Endothelial cell (in vitro differentiated cells): ENCODE measurements at regions not wholly inside any gene's neighbourhood (a gene's known extent, or its start where the extent isn't known, plus 50 kb on each side); places are given as distances from the start of the nearest gene placed in this dataset.

Source experiments
- DNase-seq: peaks from one replicate; pipeline ENCODE4 v3.0.0; 2021; ENCODE audit warnings: low spot score
- H3K27ac Mint-ChIP-seq: one replicate; pipeline ENCODE4 v1.8.0; 2021; ENCODE audit warnings: mixed read lengths, inconsistent platforms; ENCODE audit not compliant: unreplicated experiment
- H3K27me3 Mint-ChIP-seq: one replicate; pipeline ENCODE4 v1.8.0; 2021; ENCODE audit warnings: mild to moderate bottlenecking, moderate library complexity, mixed read lengths, inconsistent platforms; ENCODE audit not compliant: unreplicated experiment
- H3K36me3 Mint-ChIP-seq: one replicate; pipeline ENCODE4 v1.8.0; 2021; ENCODE audit warnings: mild to moderate bottlenecking, low read depth, mixed read lengths, inconsistent platforms; ENCODE audit not compliant: unreplicated experiment
- H3K4me1 Mint-ChIP-seq: one replicate; pipeline ENCODE4 v1.8.0; 2021; ENCODE audit warnings: mild to moderate bottlenecking, mixed read lengths, inconsistent platforms; ENCODE audit not compliant: unreplicated experiment
- H3K4me3 Mint-ChIP-seq: one replicate; pipeline ENCODE4 v1.8.0; 2021; ENCODE audit warnings: mild to moderate bottlenecking, mixed read lengths, inconsistent platforms; ENCODE audit not compliant: unreplicated experiment
- H3K9me3 Mint-ChIP-seq: one replicate; pipeline ENCODE4 v1.8.0; 2021; ENCODE audit warnings: mixed read lengths, inconsistent platforms; ENCODE audit not compliant: unreplicated experiment
- CTCF ChIP-seq: fragments of 200-600 bp; sonication (generic); IDR thresholded peaks from one replicate; pipeline ENCODE4 v1.5.0; 2021; ENCODE audit warnings: antibody characterized with exemption; ENCODE audit not compliant: unreplicated experiment

- Mint-ChIP-seq H3K9me3 (no peaks in the 10 kb centered on the region), H3K27ac (no peak overlapping the region), H3K4me1 (no peaks in the 10 kb centered on the region), H3K4me3 (no peak overlapping the region), H3K27me3 (peaks cover 3% of the 10 kb centered on the region), H3K36me3 (no peaks in the 10 kb centered on the region)
- no peak for DNase-seq
- no peak for TF ChIP-seq CTCF
These were observed 107.1 kb downstream of the GLI2 start for GRCh38 chr2:120842456-120843439.

- Mint-ChIP-seq H3K4me3 (no peak overlapping the region), H3K4me1 (no peaks in the 10 kb centered on the region), H3K36me3 (no peaks in the 10 kb centered on the region), H3K27me3 (peaks cover 3% of the 10 kb centered on the region), H3K9me3 (no peaks in the 10 kb centered on the region), H3K27ac (no peak overlapping the region)
- no peak for DNase-seq
- no peak for TF ChIP-seq CTCF
These were observed 108.5 kb downstream of the GLI2 start for GRCh38 chr2:120844070-120844738.

DNA sequence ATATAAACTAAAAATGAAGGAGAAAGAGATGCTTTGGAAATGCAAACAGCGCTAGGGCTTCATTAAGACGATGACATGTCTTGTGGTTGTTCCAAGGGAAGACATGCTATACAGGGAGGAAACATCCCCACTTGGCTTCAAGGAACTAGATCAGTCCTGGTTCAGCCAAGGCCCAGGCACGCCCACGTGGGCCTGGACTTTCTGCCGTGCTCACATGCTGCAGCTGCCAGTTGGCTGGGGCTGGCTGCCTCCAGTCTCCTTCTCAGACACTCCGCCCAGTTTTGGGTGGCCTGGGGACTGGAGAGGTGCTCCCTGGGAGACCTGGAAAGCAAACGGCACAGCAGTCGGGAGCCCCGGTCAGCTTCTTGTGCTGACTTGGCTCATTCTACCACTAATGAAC is 109.6 kb downstream of the GLI2 start:
- no peaks in the 10 kb centered on the region for H3K4me1 Mint-ChIP-seq
- TF ChIP-seq CTCF: no peak
- H3K27me3 Mint-ChIP-seq: peaks cover 3% of the 10 kb centered on the region
- H3K36me3 Mint-ChIP-seq: no peaks in the 10 kb centered on the region
- H3K4me3 Mint-ChIP-seq: no peak overlapping the region
- no peak for DNase-seq
- H3K27ac Mint-ChIP-seq: no peak overlapping the region
- H3K9me3 Mint-ChIP-seq: no peaks in the 10 kb centered on the region

DNA sequence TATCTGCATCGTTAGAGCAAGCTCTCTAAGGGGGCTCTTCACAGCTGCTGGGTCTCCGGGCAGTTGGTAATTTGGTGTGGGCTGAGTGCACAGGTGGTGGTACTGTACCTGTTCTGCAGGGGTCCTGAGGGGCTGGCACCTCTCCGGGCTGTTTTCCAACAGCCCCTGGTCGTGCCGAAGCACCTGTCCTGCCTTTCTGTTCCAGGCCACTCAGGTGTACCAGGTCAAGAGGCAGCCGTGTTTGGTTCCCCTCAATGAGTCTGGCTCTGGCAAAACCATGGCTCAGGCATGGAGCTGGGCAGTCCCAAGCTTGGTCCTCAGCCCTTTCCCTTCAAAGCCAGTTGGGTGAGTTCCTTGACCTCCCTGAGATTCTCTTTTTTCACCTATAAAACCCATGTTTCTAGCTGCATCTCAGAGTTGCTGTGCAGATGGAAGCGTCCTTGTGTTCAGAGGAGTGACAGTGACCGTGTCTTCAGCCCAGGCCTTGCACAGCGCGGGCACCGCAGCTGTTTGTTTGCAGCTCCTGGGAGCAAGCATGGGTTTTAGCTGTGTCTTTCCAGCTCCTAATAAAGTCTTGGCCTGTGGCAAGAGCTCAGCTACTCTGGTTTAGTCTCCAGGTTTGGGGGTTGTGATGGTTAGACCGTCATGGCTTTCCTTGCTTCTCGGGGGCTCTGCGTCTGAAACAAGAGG is 110.9 kb downstream of the GLI2 start:
- Mint-ChIP-seq H3K9me3 (no peaks in the 10 kb centered on the region), H3K4me3 (no peak overlapping the region), H3K36me3 (no peaks in the 10 kb centered on the region), H3K27me3 (peaks cover 3% of the 10 kb centered on the region), H3K27ac (no peak overlapping the region), H3K4me1 (no peaks in the 10 kb centered on the region)
- TF ChIP-seq CTCF: no peak
- DNase-seq: no peak
